T-cell (primary cell): ENCODE measurements at regions not wholly inside any gene's neighbourhood (a gene's known extent, or its start where the extent isn't known, plus 50 kb on each side); places are given as distances from the start of the nearest gene placed in this dataset.
A peak's percentile ranks its signal among the peaks of the same experiment; 100 is the strongest.
"Not testable (repeated sequence)": the region's sequence is repeated elsewhere in the genome, so short reads cannot be mapped to it uniquely, and the experiment has no call there.

Experiments used
- ATAC-seq, 4 experiments: fragments of 200-7000 bp in 3 of 4; fragments of 150-1000 bp in 1 of 4; cut with Tn5 transposase; replicated peaks in 1 of 4; 1 replicate in 3 of 4; 2 replicates in 1 of 4; pipeline ENCODE4 v1.10.0; 2021; ENCODE audit warnings: moderate library complexity in 3 of 4, mild to moderate bottlenecking in 2 of 4, moderate number of reproducible peaks in 1 of 4
- CTCF ChIA-PET, 2 donors: fragments of 300-600 bp; sonication (Branson Sonifier 250); formaldehyde crosslinking; loops; one replicate each; lab custom pipeline; 2022; ENCODE audit warnings: antibody characterized with exemption in 2 of 2; lab: Charles Lee
- POLR2A ChIA-PET, 2 donors: fragments of 300-600 bp; sonication (Branson Sonifier 250); formaldehyde crosslinking; loops; one replicate each; lab custom pipeline; 2022; ENCODE audit warnings: antibody characterized with exemption in 2 of 2; lab: Charles Lee
- DNase-seq, 35 experiments: peaks; one replicate each; pipeline versions ENCODE4 v3.0.0 to v3.0.0-alpha.2; 2013 to 2023
- H3K27ac ChIP-seq: one replicate; pipeline ENCODE4 v1.5.1; 2013; ENCODE audit warnings: low read length
- H3K27me3 ChIP-seq, 2 experiments: replicated peaks in 1 of 2; 1 replicate in 1 of 2; 2 replicates in 1 of 2; pipeline versions ENCODE4 v1.6.1 to v1.7.0; 2013; ENCODE audit warnings: low read length in 1 of 2, mixed read lengths in 1 of 2; ENCODE audit not compliant: control insufficient read depth in 2 of 2, insufficient read depth in 2 of 2; ENCODE audit errors: extremely low read depth in 1 of 2
- H3K36me3 ChIP-seq, 2 donors: 1 replicate in 1 of 2; 2 replicates in 1 of 2; pipeline versions ENCODE4 v1.6.1 to v1.7.0; 2013; ENCODE audit warnings: low read length in 1 of 2; ENCODE audit not compliant: control insufficient read depth in 2 of 2, insufficient read depth in 1 of 2; ENCODE audit errors: extremely low read depth in 1 of 2
- H3K4me1 ChIP-seq, 2 experiments: 1 replicate in 1 of 2; 2 replicates in 1 of 2; pipeline versions ENCODE4 v1.6.1 to v1.7.0; 2013; ENCODE audit warnings: low read length in 2 of 2, mixed read lengths in 1 of 2; ENCODE audit not compliant: insufficient read depth in 2 of 2, control insufficient read depth in 1 of 2; ENCODE audit errors: extremely low read depth in 1 of 2
- H3K4me3 ChIP-seq, 2 donors: 1 replicate in 1 of 2; 2 replicates in 1 of 2; pipeline versions ENCODE4 v1.5.1 to v1.7.0; 2013; ENCODE audit warnings: mild to moderate bottlenecking in 2 of 2, low read length in 1 of 2, moderate library complexity in 1 of 2; ENCODE audit not compliant: control insufficient read depth in 1 of 2; ENCODE audit errors: extremely low read depth in 1 of 2
- H3K9me3 ChIP-seq: 2 replicates; pipeline ENCODE4 v1.7.0; 2013
- H3K27ac Mint-ChIP-seq, 2 donors: one replicate each; pipeline ENCODE4 v1.8.0; 2020 to 2021; ENCODE audit warnings: mild to moderate bottlenecking in 2 of 2, mixed read lengths in 2 of 2
- H3K27me3 Mint-ChIP-seq, 2 donors: one replicate each; pipeline ENCODE4 v1.8.0; 2021 to 2022; ENCODE audit warnings: mixed read lengths in 2 of 2
- H3K36me3 Mint-ChIP-seq: one replicate; pipeline ENCODE4 v1.8.0; 2021; ENCODE audit warnings: mixed read lengths
- H3K4me1 Mint-ChIP-seq, 3 donors: one replicate each; pipeline ENCODE4 v1.8.0; 2020 to 2022; ENCODE audit warnings: mixed read lengths in 3 of 3, mild to moderate bottlenecking in 1 of 3
- H3K4me3 Mint-ChIP-seq, 3 donors: one replicate each; pipeline ENCODE4 v1.8.0; 2020 to 2022; ENCODE audit warnings: mild to moderate bottlenecking in 3 of 3, mixed read lengths in 3 of 3, moderate library complexity in 3 of 3
- H3K9me3 Mint-ChIP-seq, 3 donors: one replicate each; pipeline ENCODE4 v1.8.0; 2020 to 2022; ENCODE audit warnings: mixed read lengths in 3 of 3
- WGBS: methylation state at CpG from one replicate; pipeline ENCODE4 v1.1.5; 2013; ENCODE audit warnings: missing lambda C conversion rate; ENCODE audit not compliant: insufficient coverage; 5-methylcytosine and 5-hydroxymethylcytosine counted together

DNA sequence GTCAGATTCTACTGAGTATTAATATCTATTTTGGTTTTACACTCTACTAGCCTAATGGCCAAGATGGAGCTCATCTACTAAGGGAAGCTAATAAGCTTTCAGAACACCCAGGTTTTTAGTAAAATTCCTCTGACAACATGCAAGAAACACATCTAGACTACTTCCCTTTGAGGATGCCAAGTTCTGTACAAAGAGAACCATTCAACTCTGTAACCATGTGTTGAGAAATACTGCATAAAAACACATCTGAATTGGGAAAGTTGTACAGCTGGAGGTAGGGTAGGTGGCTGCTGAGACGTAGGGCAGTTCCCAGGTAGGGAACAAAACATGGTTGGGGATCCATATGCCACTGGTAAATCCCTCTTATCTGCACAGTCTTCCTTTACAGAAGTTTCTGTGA lies 66.2 kb downstream of the SC5D start:
- Mint-ChIP-seq H3K9me3 (no peaks in the 10 kb centered on the region), H3K4me1 (peaks cover 0 to 4% (median 2%) of the 10 kb centered on the region in 3 donors), H3K27ac (no peak overlapping the region), H3K36me3 (no peaks in the 10 kb centered on the region), H3K4me3 (no peak overlapping the region), H3K27me3 (no peaks in the 10 kb centered on the region)
- no peaks in the 10 kb centered on the region for H3K4me1 ChIP-seq
- CTCF ChIA-PET, result interaction anchor here in 1 of 2 donors (1.0 kb wide), 1 partner anchor 113 kb away, joined by 3 read pairs; no protein-coding TSS in a partner anchor
- H3K27ac ChIP-seq, result no peak overlapping the region
- no peak overlapping the region for H3K4me3 ChIP-seq
- ATAC-seq (no peak), DNase-seq (no peak)
- H3K9me3 ChIP-seq, result no peaks in the 10 kb centered on the region
- WGBS, result 50% methylated on average over 1 of the region's 1 CpG
- POLR2A ChIA-PET, result interaction anchor here in 1 of 2 donors (0.7 kb wide), 1 partner anchor 66 kb away, joined by 3 read pairs; the partner anchor contains the start of gene SC5D
- no peaks in the 10 kb centered on the region for H3K36me3 ChIP-seq
- peaks cover 0 to 6% of the 10 kb centered on the region in 2 experiments for H3K27me3 ChIP-seq

DNA sequence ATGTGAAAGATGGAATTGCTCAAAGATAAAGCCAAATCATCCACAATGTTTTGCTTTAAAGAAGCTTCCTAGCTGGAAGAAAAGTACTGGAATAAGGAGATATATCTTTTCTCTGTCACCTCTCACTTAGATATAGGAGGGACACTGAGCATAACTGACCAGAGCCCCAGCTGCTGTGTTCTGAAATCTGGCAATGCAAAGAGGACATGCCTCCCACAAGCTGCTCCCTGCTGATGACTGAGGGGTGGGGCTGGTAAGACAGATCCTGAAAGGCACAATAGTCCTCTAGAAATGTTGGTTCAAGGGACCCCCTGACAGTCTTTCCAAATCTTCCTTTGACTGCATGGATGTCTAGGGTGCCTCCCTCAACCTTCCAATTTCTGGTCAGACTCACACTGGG lies 67.0 kb downstream of the SC5D start:
- ATAC-seq, result no peak

DNA sequence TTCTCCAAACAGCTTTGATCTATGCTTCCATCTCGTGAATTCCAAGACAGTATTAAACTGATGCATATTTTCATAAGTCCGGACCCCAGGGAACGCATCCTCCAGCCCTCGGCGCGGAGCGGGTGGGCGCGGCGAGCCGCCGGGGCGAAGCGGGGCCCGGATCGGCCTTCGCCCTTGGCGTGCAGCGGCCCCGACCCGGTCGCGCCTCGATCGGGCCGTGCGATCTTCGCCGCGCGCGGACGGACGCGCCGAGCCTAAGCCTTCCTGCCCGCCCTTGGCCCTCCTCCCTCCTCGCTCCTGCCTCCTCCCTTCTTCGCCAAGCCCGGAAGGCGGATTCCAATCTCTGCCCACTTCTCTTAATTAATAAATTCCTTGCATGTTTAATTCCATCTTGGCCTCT lies 70.4 kb downstream of the SC5D start:
- CTCF ChIA-PET, H3K9me3 ChIP-seq, POLR2A ChIA-PET: not testable (repeated sequence)

More for the DNA sequence above, 67.0 kb downstream of the SC5D start:
- Mint-ChIP-seq H3K4me1 (peaks cover 0 to 4% (median 2%) of the 10 kb centered on the region in 3 donors), H3K4me3 (no peak overlapping the region), H3K9me3 (no peaks in the 10 kb centered on the region), H3K27ac (no peak overlapping the region), H3K36me3 (no peaks in the 10 kb centered on the region), H3K27me3 (no peaks in the 10 kb centered on the region)
- Histone ChIP-seq H3K9me3 (no peaks in the 10 kb centered on the region), H3K27ac (no peak overlapping the region), H3K36me3 (no peaks in the 10 kb centered on the region), H3K4me3 (no peak overlapping the region), H3K4me1 (no peaks in the 10 kb centered on the region), H3K27me3 (peaks cover 0 to 6% of the 10 kb centered on the region in 2 experiments)
- CTCF ChIA-PET, result no interaction called here
- POLR2A ChIA-PET, result no interaction called here
- no peak for DNase-seq

DNA sequence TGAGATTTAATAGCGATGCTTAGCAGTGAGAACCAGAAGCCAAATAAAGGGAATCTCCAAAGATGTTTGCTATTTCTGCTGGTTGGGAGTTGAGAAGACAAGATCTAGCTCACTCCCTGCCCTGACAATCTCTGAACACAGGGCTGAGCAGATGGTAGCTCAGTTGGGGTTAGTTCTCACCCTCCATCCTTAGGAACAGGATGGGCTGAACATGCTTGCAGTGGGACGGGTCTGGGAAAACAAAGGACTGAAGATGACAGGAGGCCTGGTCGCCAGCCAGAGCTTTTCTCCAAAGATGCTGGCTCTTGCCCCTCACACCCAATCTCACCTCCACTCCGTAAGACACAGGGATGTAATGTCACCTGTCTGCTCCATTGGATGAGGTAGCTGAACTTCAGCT lies 72.7 kb downstream of the SC5D start:
- CTCF ChIA-PET, result no interaction called here
- ATAC-seq (no peak), DNase-seq (no peak)
- peaks cover 5 to 13% of the 10 kb centered on the region in 2 experiments for H3K4me1 ChIP-seq
- H3K27ac ChIP-seq, result no peak overlapping the region
- Mint-ChIP-seq H3K4me3 (no peak overlapping the region), H3K9me3 (peaks cover 0 to 3% (median 0%) of the 10 kb centered on the region in 3 donors), H3K27ac (no peak overlapping the region), H3K36me3 (no peaks in the 10 kb centered on the region), H3K27me3 (no peaks in the 10 kb centered on the region), H3K4me1 (peaks cover 23 to 35% (median 34%) of the 10 kb centered on the region in 3 donors)
- H3K27me3 ChIP-seq, result no peaks in the 10 kb centered on the region
- H3K9me3 ChIP-seq, result no peaks in the 10 kb centered on the region
- no peak overlapping the region for H3K4me3 ChIP-seq
- POLR2A ChIA-PET, result no interaction called here
- H3K36me3 ChIP-seq, result no peaks in the 10 kb centered on the region
- WGBS, result no CpG with 5 or more reads among the region's 4 CpGs

More for the DNA sequence above, 70.4 kb downstream of the SC5D start:
- peaks cover 12 to 21% (median 20%) of the 10 kb centered on the region in 3 donors for H3K4me1 Mint-ChIP-seq
- not testable (repeated sequence) for H3K27ac Mint-ChIP-seq, H3K4me1 ChIP-seq, H3K9me3 Mint-ChIP-seq, DNase-seq, H3K36me3 Mint-ChIP-seq, H3K27me3 ChIP-seq, H3K27ac ChIP-seq, H3K4me3 ChIP-seq, ATAC-seq, H3K27me3 Mint-ChIP-seq, H3K4me3 Mint-ChIP-seq, H3K36me3 ChIP-seq
- over 99% methylated on average over 40 of the region's 41 CpGs for WGBS

DNA sequence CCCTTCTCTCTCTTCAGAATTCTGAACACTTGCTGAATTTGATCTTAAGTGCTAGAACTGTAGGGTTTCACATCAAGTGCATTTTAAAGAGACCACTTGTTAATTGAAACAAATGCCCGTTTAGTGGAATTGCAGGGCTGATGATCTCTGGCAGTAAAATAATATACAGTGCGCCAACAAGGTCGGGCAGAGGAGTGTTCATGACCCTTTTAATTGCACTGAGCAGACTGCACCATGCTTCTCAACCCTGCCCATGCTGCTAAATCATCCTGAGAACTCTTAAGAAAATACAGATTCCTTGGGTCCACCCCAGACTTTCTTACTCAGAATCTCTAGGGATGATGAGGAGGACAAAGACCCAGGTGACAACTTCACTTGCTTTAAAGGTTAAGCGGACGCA lies 73.5 kb downstream of the SC5D start:
- H3K27ac ChIP-seq, result no peak overlapping the region
- 93% methylated on average over 2 of the region's 5 CpGs for WGBS
- H3K36me3 Mint-ChIP-seq, result no peaks in the 10 kb centered on the region
- H3K9me3 ChIP-seq, result no peaks in the 10 kb centered on the region
- ATAC-seq, result no peak
- no peak for DNase-seq
- ChIA-PET CTCF (no interaction called here), POLR2A (no interaction called here)
- no peaks in the 10 kb centered on the region for H3K36me3 ChIP-seq
- no peaks in the 10 kb centered on the region for H3K27me3 ChIP-seq
- H3K4me1 Mint-ChIP-seq, result peaks cover 23 to 38% (median 34%) of the 10 kb centered on the region in 3 donors
- peak overlapping the region in 1 of 2 donors; percentile 50 for H3K27ac Mint-ChIP-seq
- no peak overlapping the region for H3K4me3 ChIP-seq
- H3K27me3 Mint-ChIP-seq, result no peaks in the 10 kb centered on the region
- H3K4me3 Mint-ChIP-seq, result no peak overlapping the region
- H3K9me3 Mint-ChIP-seq, result peaks cover 0 to 3% (median 2%) of the 10 kb centered on the region in 3 donors
- peaks cover 5 to 13% of the 10 kb centered on the region in 2 experiments for H3K4me1 ChIP-seq

DNA sequence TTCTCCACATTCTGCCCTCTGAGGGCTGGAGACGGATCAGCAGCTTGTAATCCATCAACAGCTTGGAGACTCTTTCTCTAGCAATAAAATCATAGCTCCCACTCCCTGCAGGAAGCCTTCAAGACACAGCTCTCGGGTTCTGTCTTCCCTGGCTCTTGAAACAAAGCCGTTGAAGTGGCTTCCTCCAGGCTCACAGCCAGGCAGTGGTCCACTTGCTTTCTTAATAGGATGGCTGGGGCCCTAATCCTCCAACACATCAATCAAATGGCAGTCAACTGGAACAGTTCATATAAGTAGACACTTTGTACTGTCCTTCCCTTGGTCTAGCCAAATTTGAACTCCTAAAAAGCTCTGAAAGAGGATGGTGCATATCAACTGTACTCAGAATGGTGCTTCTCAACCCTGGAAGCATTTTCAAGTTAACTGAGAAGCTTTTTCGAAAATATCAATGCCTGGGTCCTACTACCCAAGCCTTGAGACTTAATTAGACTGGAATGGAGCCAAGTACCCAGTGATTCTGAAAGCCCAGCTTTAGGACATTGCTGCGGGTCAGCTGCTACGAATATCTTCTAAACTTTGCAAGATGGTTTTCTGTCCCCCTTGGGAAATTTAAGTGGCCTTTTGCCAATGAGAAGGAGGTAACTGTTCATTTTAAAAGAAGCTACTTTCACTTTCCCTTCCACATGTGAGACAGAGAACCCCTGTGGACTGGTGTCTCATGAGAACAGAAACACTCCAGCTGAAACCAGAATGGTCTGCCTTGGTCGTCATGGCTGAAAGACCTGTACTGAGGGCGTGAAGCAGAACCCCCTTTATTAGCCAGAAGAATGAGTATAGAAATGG lies 74.7 kb downstream of the SC5D start:
- peak overlapping the region in 1 of 2 donors; percentile 5 for H3K4me3 ChIP-seq

More for the DNA sequence above, 74.7 kb downstream of the SC5D start:
- ChIA-PET POLR2A (interaction anchor here in 1 of 2 donors (0.5 kb wide), 1 partner anchor 1688 kb away, joined by 4 read pairs; no protein-coding TSS in a partner anchor), CTCF (interaction anchor here (0.7 to 1.4 kb wide), 5 partner anchors 12 to 116 kb away, joined by 3 to 4 read pairs (median 3); no protein-coding TSS in a partner anchor)
- ATAC-seq (peak; percentile 80 to 85 (median 82)), DNase-seq (peak in 16 of 35 experiments; percentile 3 to 71 (median 10))
- peak overlapping the region; percentile 33 for H3K27ac ChIP-seq
- H3K27ac Mint-ChIP-seq, result peak overlapping the region; percentile 94 to 95
- H3K9me3 ChIP-seq, result no peaks in the 10 kb centered on the region
- peaks cover 29 to 47% (median 44%) of the 10 kb centered on the region in 3 donors for H3K4me1 Mint-ChIP-seq
- H3K36me3 ChIP-seq, result no peaks in the 10 kb centered on the region
- H3K4me1 ChIP-seq, result peaks cover 5 to 13% of the 10 kb centered on the region in 2 experiments
- H3K36me3 Mint-ChIP-seq, result no peaks in the 10 kb centered on the region
- no peaks in the 10 kb centered on the region for H3K27me3 ChIP-seq
- H3K27me3 Mint-ChIP-seq, result no peaks in the 10 kb centered on the region
- H3K9me3 Mint-ChIP-seq, result peaks cover 0 to 3% (median 2%) of the 10 kb centered on the region in 3 donors
- peak overlapping the region; percentile 49 to 78 (median 72) for H3K4me3 Mint-ChIP-seq
- WGBS, result 63% methylated on average over 5 of the region's 8 CpGs
